ENCODE measurements at regions not wholly inside any gene's neighbourhood (a gene's known extent, or its start where the extent isn't known, plus 50 kb on each side); places are given as distances from the start of the nearest gene placed in this dataset.

DNA sequence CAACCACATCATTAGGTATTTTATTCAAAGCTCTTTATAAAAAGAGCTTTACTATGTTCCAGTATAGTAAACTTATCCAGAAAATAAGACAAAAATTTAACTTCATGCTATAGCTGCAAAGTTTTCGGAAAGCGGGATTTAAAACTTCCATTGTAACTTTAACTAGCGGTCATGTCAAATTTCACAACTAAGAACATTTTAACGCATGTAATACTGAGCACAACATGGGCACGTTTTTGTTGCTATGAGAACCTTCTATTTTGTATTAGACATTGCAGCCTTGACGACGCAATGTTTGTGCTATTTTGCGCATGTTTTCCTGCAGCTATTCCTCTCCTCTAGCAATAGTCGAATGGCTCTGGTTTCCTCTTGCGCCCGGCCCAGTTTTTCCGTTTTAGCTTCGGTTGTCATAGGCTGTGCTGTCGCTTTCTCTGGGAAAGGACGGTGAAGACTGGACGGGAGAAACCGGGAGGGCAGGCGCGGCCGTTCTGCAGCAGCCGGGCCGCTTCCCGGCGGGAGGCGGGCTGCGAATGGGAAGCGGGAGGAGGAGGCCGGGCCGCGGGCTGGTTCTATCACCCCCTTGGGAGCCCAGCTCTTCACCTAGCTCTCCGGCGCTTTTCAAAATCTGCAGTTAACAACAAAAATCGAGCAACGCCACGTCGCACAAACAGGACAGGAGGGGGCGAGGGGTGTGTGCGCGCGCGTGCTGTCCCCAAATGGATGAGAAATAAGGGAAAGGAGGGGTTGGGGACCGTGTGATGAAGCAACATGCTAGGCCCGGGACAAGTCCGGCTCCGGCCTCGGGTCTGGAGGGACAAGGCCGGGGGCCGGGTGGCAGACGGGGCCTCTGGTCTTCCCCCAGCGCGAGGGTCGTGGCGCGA, 105.3 kb upstream of the HNRNPU start:
- in situ Hi-C loops (cut with MboI; ENCODE audit: low sequenced_read_pairs), result loop anchor here (5.0 kb wide), 1 partner anchor 107 kb away; the partner anchor contains the start of gene HNRNPU
- no peaks in the 10 kb centered on the region for H3K9me3 ChIP-seq

DNA sequence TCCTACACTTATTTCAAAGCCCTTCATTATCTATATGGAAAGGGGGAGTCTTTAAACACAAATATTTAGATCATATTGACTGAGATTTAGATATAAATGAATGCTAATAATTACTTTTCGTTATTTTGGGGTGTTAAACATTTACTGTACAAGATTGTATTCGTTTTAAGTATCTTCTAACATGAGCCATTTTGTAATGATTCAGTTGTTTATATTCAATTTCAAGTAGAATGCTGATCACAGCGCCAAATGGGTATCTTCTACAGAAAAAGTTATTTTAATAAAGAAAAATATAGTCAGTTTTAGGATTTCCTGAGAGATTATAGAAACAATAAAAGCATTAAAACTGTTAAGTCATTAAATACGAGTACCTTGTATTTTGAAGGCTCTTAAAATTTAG, 104.5 kb upstream of the HNRNPU start:
- no peaks in the 10 kb centered on the region for H3K36me3 ChIP-seq (replicated peaks)
- no peak for DNase-seq (ENCODE audit: low spot score in 2 of 2)
- H3K27me3 ChIP-seq (ENCODE audit: low read depth), result no peaks in the 10 kb centered on the region
- H3K9me3 ChIP-seq, result no peaks in the 10 kb centered on the region
- no peak overlapping the region for H3K4me3 ChIP-seq
- H3K4me1 ChIP-seq, result peaks cover 12% of the 10 kb centered on the region
- in situ Hi-C loops (cut with MboI; ENCODE audit: low sequenced_read_pairs), result no loop called here

More for the DNA sequence above, 105.3 kb upstream of the HNRNPU start:
- peak; percentile 71 to 78 for DNase-seq (ENCODE audit: low spot score in 2 of 2)
- H3K27me3 ChIP-seq (ENCODE audit: low read depth), result no peaks in the 10 kb centered on the region
- H3K4me3 ChIP-seq, result peak overlapping the region; percentile 80
- peaks cover 17% of the 10 kb centered on the region for H3K4me1 ChIP-seq
- no peaks in the 10 kb centered on the region for H3K36me3 ChIP-seq (replicated peaks)

DNA sequence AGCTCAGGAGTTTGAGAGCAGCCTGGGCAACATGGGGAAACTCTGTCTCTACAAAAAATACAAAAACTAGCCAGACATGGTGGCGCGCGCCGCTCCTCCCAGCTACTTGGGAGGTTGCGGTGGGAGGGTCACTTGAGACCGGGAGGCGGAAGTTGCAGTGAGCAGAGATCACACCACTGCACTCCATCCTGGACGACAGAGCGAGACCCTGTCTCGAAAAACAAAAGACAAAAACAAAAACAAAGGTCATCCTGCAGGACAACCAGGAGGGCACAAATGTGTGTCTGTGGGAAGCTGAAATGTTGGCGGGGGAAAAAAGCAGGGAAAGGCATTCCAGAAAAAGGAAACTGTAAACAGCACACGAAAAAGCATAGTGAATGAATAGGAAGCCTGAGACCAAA, 104.1 kb upstream of the HNRNPU start:
- H3K27me3 ChIP-seq (ENCODE audit: low read depth), result no peaks in the 10 kb centered on the region
- H3K36me3 ChIP-seq (replicated peaks), result no peaks in the 10 kb centered on the region
- no peaks in the 10 kb centered on the region for H3K9me3 ChIP-seq
- no peak for DNase-seq (ENCODE audit: low spot score in 2 of 2)
- in situ Hi-C loops (cut with MboI; ENCODE audit: low sequenced_read_pairs), result no loop called here
- H3K4me3 ChIP-seq, result no peak overlapping the region
- H3K4me1 ChIP-seq, result peaks cover 12% of the 10 kb centered on the region

DNA sequence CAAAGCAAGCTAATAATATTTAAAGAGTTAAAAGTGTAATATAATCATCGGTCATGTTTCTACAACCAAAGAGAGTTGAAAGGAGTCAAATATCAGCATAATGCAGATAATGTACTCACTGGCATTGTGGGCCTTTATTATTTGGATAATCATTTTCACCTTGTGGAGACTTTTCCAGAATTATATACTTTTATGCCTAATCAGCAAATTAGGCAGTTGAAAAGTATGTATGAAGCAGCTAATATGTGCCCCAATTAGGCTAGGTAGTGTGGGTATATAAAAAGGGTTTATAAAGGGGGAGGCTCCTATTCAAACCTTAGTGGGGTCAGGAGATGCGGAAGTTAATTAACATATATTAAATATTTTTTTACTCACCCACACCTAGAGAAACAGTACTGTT, 102.8 kb upstream of the HNRNPU start:
- H3K27me3 ChIP-seq (ENCODE audit: low read depth), result no peaks in the 10 kb centered on the region
- in situ Hi-C loops (cut with MboI; ENCODE audit: low sequenced_read_pairs), result no loop called here
- no peaks in the 10 kb centered on the region for H3K36me3 ChIP-seq (replicated peaks)
- H3K4me3 ChIP-seq, result no peak overlapping the region
- no peak for DNase-seq (ENCODE audit: low spot score in 2 of 2)
- peaks cover 12% of the 10 kb centered on the region for H3K4me1 ChIP-seq
- no peaks in the 10 kb centered on the region for H3K9me3 ChIP-seq

DNA sequence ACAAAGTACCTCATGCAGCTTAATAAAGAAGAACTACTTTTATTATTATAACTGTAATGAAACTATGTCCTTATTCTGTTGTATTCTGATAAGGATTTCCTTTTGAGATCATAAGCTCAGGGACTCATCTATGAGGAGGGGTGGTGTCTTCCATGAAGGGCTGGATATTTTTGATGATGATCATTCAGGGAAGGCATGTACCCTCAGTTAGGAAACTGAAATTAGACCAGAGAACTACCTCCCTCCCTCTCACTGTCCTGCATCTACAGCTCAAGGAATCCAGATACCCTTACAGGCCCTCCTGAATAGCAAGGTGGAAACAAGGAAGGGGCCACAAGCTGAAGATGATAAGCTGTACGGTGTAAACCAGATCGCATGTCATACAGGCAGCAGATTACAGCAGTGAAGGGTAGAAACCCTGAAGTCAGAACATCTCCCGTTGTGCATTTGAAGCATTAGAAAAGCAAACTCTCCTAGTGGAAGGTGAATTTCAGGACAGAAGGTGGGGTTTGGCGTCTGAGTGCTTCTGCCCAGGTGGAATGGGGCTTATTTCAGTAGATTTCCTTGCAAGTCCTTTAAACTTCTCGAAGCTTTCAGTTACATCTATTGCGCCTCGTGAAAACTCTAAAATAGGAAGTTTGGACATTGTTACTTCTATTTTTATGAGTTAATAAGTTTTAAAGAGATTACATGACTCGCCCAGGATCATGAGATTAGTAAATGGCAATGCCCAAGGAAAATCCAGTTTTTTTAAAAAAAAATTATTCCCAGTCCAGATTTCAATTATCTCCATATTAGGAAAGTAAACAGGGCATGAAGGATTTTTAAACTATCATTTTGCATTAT, 101.1 kb upstream of the HNRNPU start:
- Histone ChIP-seq H3K27me3 (ENCODE audit: low read depth) (no peaks in the 10 kb centered on the region), H3K9me3 (no peaks in the 10 kb centered on the region), H3K4me1 (peaks cover 8% of the 10 kb centered on the region), H3K36me3 (replicated peaks) (no peaks in the 10 kb centered on the region), H3K4me3 (no peak overlapping the region)
- in situ Hi-C loops (cut with MboI; ENCODE audit: low sequenced_read_pairs), result no loop called here
- no peak for DNase-seq (ENCODE audit: low spot score in 2 of 2)

DNA sequence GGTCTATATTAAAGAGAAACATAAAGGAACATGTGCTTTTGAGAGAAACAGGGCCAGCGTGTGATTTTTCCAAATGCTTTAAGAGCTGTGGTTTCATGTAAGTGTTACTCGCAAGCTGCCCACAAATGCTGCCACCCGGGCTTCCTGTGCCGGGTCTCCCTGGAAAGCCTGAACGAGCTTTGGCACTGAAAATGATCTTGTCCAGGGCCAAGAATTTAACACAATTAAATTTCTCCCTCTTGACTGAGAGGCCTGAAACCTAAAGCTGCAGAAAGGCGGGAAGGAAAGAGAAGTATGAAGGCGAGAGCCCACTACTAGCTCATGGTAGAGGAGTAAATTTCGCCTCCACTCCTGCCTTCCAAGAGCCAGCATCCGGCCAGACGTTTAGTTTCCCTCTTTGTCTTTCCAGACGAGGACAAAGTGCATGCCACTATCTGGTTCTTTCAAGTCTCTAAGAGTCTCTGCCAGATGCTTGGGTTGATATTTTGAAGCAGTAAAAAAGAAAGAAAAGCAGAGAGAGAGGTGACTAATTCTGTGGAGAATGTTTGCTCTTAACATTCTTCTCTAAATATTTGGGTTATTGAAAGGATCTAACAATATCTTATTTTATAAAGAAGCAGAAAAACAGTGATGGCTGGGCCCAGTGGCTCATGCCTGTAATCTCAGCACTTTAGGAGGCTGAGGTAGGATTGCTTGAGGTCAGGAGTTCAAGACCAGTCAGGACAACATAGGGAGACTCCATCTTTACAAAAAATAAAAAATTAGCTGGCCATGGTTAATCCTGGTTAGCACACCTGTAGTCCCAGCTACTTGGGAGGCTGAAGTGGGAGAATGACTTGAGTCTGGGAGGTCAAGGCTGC, 100.0 kb upstream of the HNRNPU start:
- Histone ChIP-seq H3K9me3 (no peaks in the 10 kb centered on the region), H3K27me3 (ENCODE audit: low read depth) (no peaks in the 10 kb centered on the region), H3K4me3 (no peak overlapping the region), H3K4me1 (peaks cover 6% of the 10 kb centered on the region), H3K36me3 (replicated peaks) (no peaks in the 10 kb centered on the region)
- DNase-seq (ENCODE audit: low spot score in 2 of 2), result no peak
- in situ Hi-C loops (cut with MboI; ENCODE audit: low sequenced_read_pairs), result no loop called here

DNA sequence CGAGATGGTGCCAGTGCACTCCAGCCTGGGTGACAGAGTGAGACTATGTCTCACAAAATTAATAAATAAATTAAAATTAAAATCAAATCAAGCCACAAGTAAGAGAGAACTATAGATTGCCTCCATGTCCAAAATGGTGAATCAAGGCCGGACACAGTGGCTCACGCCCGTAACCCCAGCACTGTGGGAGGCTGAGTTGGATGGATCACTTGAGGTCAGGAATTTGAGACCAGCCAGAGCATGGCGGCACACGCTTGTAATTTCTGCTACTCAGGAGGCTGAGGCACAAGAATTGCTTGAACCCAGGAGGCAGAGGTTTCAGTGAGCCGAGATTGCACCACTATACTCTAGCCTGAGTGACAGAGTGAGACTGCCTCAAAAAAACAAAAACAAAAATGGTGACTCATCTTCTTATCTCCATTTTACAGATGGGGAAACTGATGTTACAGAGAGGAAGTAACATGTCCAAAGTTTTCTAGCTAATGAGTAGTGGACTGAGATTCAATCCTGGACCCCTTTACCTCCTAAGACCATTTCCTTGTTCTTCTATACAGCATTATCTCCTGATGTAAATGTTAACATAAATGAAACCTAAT, 99.0 kb upstream of the HNRNPU start:
- H3K4me1 ChIP-seq, result no peaks in the 10 kb centered on the region; the same call in 1 of the 2 replicates
- no peaks in the 10 kb centered on the region for H3K9me3 ChIP-seq
- no peaks in the 10 kb centered on the region for H3K36me3 ChIP-seq (replicated peaks)
- no peak overlapping the region for H3K4me3 ChIP-seq
- H3K27me3 ChIP-seq (ENCODE audit: low read depth), result no peaks in the 10 kb centered on the region
- DNase-seq (ENCODE audit: low spot score in 2 of 2), result no peak
- in situ Hi-C loops (cut with MboI; ENCODE audit: low sequenced_read_pairs), result no loop called here

DNA sequence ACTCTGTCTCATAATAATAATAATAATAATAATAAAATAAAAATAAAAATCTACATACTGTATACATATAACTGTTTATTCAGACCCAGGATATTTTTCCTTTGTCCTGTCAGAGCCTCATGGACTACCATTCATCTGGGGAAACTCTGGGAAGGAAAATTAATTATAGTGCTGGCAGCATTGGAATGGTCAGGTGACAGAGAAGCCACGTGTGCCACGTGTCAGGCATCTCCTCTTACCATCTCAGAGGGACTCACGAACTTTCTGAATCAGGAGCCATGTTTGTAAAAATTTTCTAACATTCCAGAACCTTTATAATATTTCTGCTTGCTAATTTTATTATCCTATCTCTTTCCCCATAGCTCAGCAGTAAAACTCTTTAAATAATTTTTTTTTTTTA, 97.8 kb upstream of the HNRNPU start:
- DNase-seq (ENCODE audit: low spot score in 2 of 2), result no peak
- Histone ChIP-seq H3K4me1 (no peaks in the 10 kb centered on the region; the same call in 1 of the 2 replicates), H3K4me3 (no peak overlapping the region), H3K36me3 (replicated peaks) (no peaks in the 10 kb centered on the region), H3K27me3 (ENCODE audit: low read depth) (no peaks in the 10 kb centered on the region), H3K9me3 (no peaks in the 10 kb centered on the region)
- in situ Hi-C loops (cut with MboI; ENCODE audit: low sequenced_read_pairs), result no loop called here

DNA sequence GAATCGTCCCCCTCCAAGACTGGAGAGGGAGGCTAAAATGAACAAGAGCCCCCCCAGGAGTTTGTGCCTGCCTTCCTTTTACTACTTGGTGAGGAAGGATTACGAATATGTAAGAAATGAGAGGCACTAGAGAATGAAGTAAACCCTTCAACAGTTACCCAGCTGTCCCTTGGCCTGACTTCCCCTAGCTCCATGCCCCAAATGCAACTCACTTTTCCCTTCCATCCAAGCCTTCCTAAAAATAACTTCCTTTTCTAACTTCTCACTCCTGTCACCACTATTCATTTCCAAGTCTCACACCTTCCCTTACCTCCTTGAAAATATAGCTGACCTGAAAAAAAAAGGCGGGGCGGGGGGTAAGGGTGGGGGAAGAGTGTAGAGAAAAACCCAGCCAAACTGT, 96.6 kb upstream of the HNRNPU start:
- in situ Hi-C loops (cut with MboI; ENCODE audit: low sequenced_read_pairs), result no loop called here
- DNase-seq (ENCODE audit: low spot score in 2 of 2), result no peak

DNA sequence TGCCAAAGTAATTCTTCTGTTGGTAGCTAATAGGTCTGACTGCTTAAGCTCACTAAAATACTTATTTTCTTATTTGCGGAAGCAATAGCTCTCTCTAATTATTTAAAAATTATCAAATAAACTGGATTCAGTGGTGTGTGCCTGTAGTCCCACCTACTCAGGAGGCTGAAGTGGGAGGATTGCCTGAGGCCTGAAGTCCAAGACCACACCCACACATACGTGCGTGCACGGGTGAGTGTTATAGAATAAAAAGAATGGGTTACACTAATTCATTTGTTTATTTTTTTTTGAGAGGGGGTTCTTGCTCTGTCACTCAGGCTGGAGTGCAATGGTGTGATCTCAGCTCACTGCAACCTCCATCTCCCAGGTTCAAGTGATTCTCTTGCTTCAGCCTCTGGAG, 94.2 kb upstream of the HNRNPU start:
- Histone ChIP-seq H3K9me3 (no peaks in the 10 kb centered on the region), H3K4me3 (no peak overlapping the region), H3K36me3 (replicated peaks) (no peaks in the 10 kb centered on the region), H3K4me1 (peaks cover 9% of the 10 kb centered on the region), H3K27me3 (ENCODE audit: low read depth) (peaks cover 5% of the 10 kb centered on the region; the same call in 1 of the 2 replicates)
- in situ Hi-C loops (cut with MboI; ENCODE audit: low sequenced_read_pairs), result no loop called here
- no peak for DNase-seq (ENCODE audit: low spot score in 2 of 2)

More for the DNA sequence above, 96.6 kb upstream of the HNRNPU start:
- Histone ChIP-seq H3K4me1 (peaks cover 3% of the 10 kb centered on the region), H3K27me3 (ENCODE audit: low read depth) (peaks cover 2% of the 10 kb centered on the region; the same call in 1 of the 2 replicates), H3K9me3 (no peaks in the 10 kb centered on the region), H3K36me3 (replicated peaks) (no peaks in the 10 kb centered on the region), H3K4me3 (no peak overlapping the region)

DNA sequence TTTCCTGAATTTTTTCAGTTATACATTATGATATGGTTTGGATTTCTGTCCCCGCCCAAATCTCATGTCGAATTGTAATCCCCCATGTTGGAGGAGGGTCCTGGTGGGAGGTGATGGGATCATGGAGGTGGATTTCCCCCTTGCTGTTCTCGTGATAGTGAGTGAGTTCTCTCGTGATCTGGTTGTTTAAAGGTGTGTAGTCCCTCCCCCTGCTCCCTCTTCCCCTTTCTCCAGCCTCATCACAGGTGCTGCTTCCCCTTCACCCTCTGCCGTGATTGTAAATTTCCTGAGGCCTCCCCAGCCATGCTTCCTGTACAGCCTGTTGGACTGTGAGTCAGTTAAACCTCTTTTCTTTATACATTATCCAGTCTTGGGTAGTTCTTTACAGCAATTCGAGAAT, 93.2 kb upstream of the HNRNPU start:
- no peak for DNase-seq (ENCODE audit: low spot score in 2 of 2)
- Histone ChIP-seq H3K4me3 (no peak overlapping the region), H3K9me3 (no peaks in the 10 kb centered on the region), H3K27me3 (ENCODE audit: low read depth) (peaks cover 5% of the 10 kb centered on the region; the same call in 1 of the 2 replicates), H3K36me3 (replicated peaks) (no peaks in the 10 kb centered on the region), H3K4me1 (peaks cover 9% of the 10 kb centered on the region)
- in situ Hi-C loops (cut with MboI; ENCODE audit: low sequenced_read_pairs), result no loop called here

DNA sequence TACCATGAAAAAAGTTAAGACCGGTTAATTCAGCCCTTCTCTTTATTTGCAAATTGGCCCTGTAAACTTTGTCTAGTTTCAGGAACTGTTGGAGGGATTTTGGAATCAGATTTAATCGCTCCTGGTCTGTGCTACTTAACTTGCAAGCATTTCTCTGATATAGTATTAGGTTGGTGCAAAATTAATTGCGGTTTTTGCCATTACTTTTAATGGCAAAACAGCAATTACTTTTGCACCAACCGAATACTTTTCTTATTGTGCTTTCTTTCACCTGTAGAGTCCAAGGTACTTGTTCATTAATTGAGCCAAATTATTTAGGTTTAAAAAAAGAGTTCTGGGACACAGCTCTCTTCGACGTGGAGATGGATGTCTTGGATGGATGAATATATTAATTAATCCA, 92.8 kb upstream of the HNRNPU start:
- Histone ChIP-seq H3K9me3 (no peaks in the 10 kb centered on the region), H3K4me1 (peaks cover 9% of the 10 kb centered on the region), H3K36me3 (replicated peaks) (no peaks in the 10 kb centered on the region), H3K4me3 (no peak overlapping the region), H3K27me3 (ENCODE audit: low read depth) (peaks cover 5% of the 10 kb centered on the region; the same call in 1 of the 2 replicates)
- DNase-seq (ENCODE audit: low spot score in 2 of 2), result no peak
- in situ Hi-C loops (cut with MboI; ENCODE audit: low sequenced_read_pairs), result no loop called here

DNA sequence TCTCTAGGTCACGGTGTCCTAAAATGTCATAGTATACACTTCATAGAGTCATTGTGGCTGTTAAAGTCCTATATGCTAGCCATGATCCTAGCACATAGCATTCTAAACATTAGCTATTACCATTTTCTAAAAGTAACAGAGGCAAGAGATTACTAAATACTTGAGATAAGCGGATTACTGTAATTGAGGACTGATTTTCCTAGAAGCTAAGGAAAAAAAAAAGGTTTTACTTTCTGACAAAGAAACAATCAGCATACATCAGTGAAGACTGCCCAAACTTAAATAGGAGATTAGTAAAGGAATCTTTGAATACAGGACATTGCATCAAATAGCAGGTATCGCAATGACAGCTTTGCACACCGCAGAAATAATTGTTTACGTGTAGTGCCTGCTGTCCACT, 91.3 kb upstream of the HNRNPU start:
- no peaks in the 10 kb centered on the region for H3K9me3 ChIP-seq
- H3K4me1 ChIP-seq, result peaks cover 9% of the 10 kb centered on the region
- H3K4me3 ChIP-seq, result no peak overlapping the region
- in situ Hi-C loops (cut with MboI; ENCODE audit: low sequenced_read_pairs), result no loop called here
- H3K27me3 ChIP-seq (ENCODE audit: low read depth), result peaks cover 5% of the 10 kb centered on the region; the same call in 1 of the 2 replicates
- H3K36me3 ChIP-seq (replicated peaks), result no peaks in the 10 kb centered on the region
- DNase-seq (ENCODE audit: low spot score in 2 of 2), result peak; percentile 24 to 87
